GM23338 (cell line): ENCODE measurements at regions not wholly inside any gene's neighbourhood (a gene's known extent, or its start where the extent isn't known, plus 50 kb on each side); places are given as distances from the start of the nearest gene placed in this dataset.

ENCODE experiments used
- ATAC-seq: fragments of 200-7000 bp; cut with Tn5 transposase; 3 replicates; pipeline ENCODE4 v1.9.1; 2020
- DNase-seq: peaks from one replicate; pipeline ENCODE4 v3.0.0-alpha.2; 2015; ENCODE audit warnings: low spot score
- H2AFZ ChIP-seq: fragments of 200-600 bp; sonication (generic); 2 replicates; pipeline ENCODE4 v1.8.0; 2016; ENCODE audit warnings: antibody characterized with exemption, mild to moderate bottlenecking, moderate library complexity
- H3F3A ChIP-seq: fragments of 200-600 bp; sonication (generic); replicated peaks from 2 replicates; pipeline ENCODE4 v1.8.0; 2017; ENCODE audit warnings: antibody characterized with exemption, mixed run types, low read depth
- H3K27ac ChIP-seq: fragments of 200-600 bp; sonication (generic); 2 replicates; pipeline ENCODE4 v1.6.1; 2016; ENCODE audit warnings: low read depth
- H3K27me3 ChIP-seq: fragments of 200-600 bp; sonication (generic); 2 replicates; pipeline ENCODE4 v1.8.0; 2016; ENCODE audit warnings: mild to moderate bottlenecking, mixed run types, moderate library complexity; ENCODE audit not compliant: insufficient read depth
- H3K36me3 ChIP-seq: fragments of 200-600 bp; sonication (generic); 2 replicates; pipeline ENCODE4 v1.8.0; 2016; ENCODE audit warnings: mild to moderate bottlenecking; ENCODE audit not compliant: insufficient read depth
- H3K4me1 ChIP-seq: fragments of 200-600 bp; sonication (generic); 2 replicates; pipeline ENCODE4 v1.8.0; 2016; ENCODE audit warnings: mild to moderate bottlenecking, moderate library complexity; ENCODE audit not compliant: insufficient read depth
- H3K4me2 ChIP-seq: fragments of 200-600 bp; sonication (generic); 2 replicates; pipeline ENCODE4 v1.7.1; 2017; ENCODE audit warnings: mixed run types
- H3K4me3 ChIP-seq: fragments of 200-600 bp; sonication (generic); 2 replicates; pipeline ENCODE4 v1.6.1; 2016; ENCODE audit warnings: mixed run types
- H3K79me2 ChIP-seq: fragments of 200-600 bp; sonication (generic); replicated peaks from 2 replicates; pipeline ENCODE4 v1.8.0; 2017; ENCODE audit warnings: mild to moderate bottlenecking; ENCODE audit not compliant: insufficient read depth
- H3K9me2 ChIP-seq: fragments of 200-600 bp; sonication (generic); 2 replicates; pipeline ENCODE4 v1.8.0; 2017; ENCODE audit not compliant: insufficient read depth
- H4K20me1 ChIP-seq: fragments of 200-600 bp; sonication (generic); replicated peaks from 2 replicates; pipeline ENCODE4 v1.8.0; 2017; ENCODE audit warnings: mild to moderate bottlenecking; ENCODE audit not compliant: insufficient read depth
- H3K27ac Mint-ChIP-seq: 2 replicates; pipeline ENCODE4 v1.8.0; 2020; ENCODE audit warnings: inconsistent platforms, mild to moderate bottlenecking, moderate library complexity, mixed read lengths
- H3K27me3 Mint-ChIP-seq: 3 replicates; pipeline ENCODE4 v1.8.0; 2022; ENCODE audit warnings: low read depth, mild to moderate bottlenecking, moderate library complexity, mixed read lengths, inconsistent platforms; ENCODE audit not compliant: insufficient read depth, poor library complexity
- H3K36me3 Mint-ChIP-seq: 3 replicates; pipeline ENCODE4 v1.8.0; 2021; ENCODE audit warnings: low read depth, mild to moderate bottlenecking, inconsistent platforms, moderate library complexity, mixed read lengths
- H3K4me1 Mint-ChIP-seq: 3 replicates; pipeline ENCODE4 v1.8.0; 2020; ENCODE audit warnings: mild to moderate bottlenecking, inconsistent platforms, mixed read lengths
- H3K4me3 Mint-ChIP-seq: 3 replicates; pipeline ENCODE4 v1.8.0; 2021; ENCODE audit warnings: moderate library complexity, mild to moderate bottlenecking, inconsistent platforms, mixed read lengths
- H3K9me3 Mint-ChIP-seq: 3 replicates; pipeline ENCODE4 v1.8.0; 2020; ENCODE audit warnings: moderate library complexity, mild to moderate bottlenecking, inconsistent platforms, mixed read lengths
- CREB1 ChIP-seq: fragments of 250-450 bp; sonication (Bioruptor Pico); IDR thresholded peaks from 2 replicates; pipeline ENCODE4 v1.5.0; 2020; ENCODE audit warnings: low read depth, mild to moderate bottlenecking, moderate library complexity
- EZH2 ChIP-seq: fragments of 200-600 bp; sonication (generic); IDR thresholded peaks from one replicate; pipeline ENCODE4 v1.8.0; 2017; ENCODE audit warnings: antibody characterized with exemption, mild to moderate bottlenecking, low read depth; ENCODE audit not compliant: unreplicated experiment
- EZH2phosphoT487 ChIP-seq: fragments of 200-600 bp; sonication (generic); IDR thresholded peaks from one replicate; pipeline ENCODE4 v1.8.1; 2018; ENCODE audit warnings: antibody characterized with exemption; ENCODE audit not compliant: unreplicated experiment
- NANOG ChIP-seq: IDR thresholded peaks from 2 replicates; pipeline ENCODE4 v1.6.1; 2016; ENCODE audit warnings: antibody characterized with exemption, borderline replicate concordance
- REST ChIP-seq: IDR thresholded peaks from one replicate; pipeline ENCODE4 v1.6.1; 2018; ENCODE audit warnings: antibody characterized with exemption; ENCODE audit not compliant: unreplicated experiment
- STAT1 ChIP-seq: IDR thresholded peaks from one replicate; pipeline ENCODE4 v1.6.1; 2016; ENCODE audit warnings: antibody characterized with exemption; ENCODE audit not compliant: unreplicated experiment
- ZNF331 ChIP-seq: fragments of 250-450 bp; sonication (Bioruptor Pico); IDR thresholded peaks from 2 replicates; pipeline ENCODE4 v1.5.0; 2020; ENCODE audit warnings: low read depth, mild to moderate bottlenecking, moderate library complexity

- Mint-ChIP-seq H3K4me3 (no peak overlapping the region), H3K4me1 (peaks cover 12% of the 10 kb centered on the region; the same call in 2 of the 3 replicates), H3K36me3 (0 out of 3 replicates have a peak, but pooled peaks cover 5% of the 10 kb centered on the region), H3K27ac (no peak overlapping the region), H3K27me3 (no peaks in the 10 kb centered on the region), H3K9me3 (peaks cover 9% of the 10 kb centered on the region; the same call in 2 of the 3 replicates)
- no peak for ATAC-seq
- Histone ChIP-seq H3K4me1 (no peaks in the 10 kb centered on the region), H4K20me1 (no peaks in the 10 kb centered on the region), H3K4me2 (no peak overlapping the region), H2AFZ (no peak overlapping the region), H3K27ac (no peak overlapping the region), H3K36me3 (no peaks in the 10 kb centered on the region), H3F3A (no peaks in the 10 kb centered on the region), H3K4me3 (no peak overlapping the region), H3K27me3 (no peaks in the 10 kb centered on the region), H3K79me2 (no peaks in the 10 kb centered on the region), H3K9me2 (no peaks in the 10 kb centered on the region)
- no peak for TF ChIP-seq REST
- DNase-seq, result no peak
Measured at GRCh38 chrX:13387666-13388494, 68.0 kb upstream of the ATXN3L start.

GRCh38 chrX:13386636-13387035 lies 66.8 kb upstream of the ATXN3L start:
- Mint-ChIP-seq H3K27ac (no peak overlapping the region), H3K9me3 (peaks cover 9% of the 10 kb centered on the region; the same call in 2 of the 3 replicates), H3K4me1 (peaks cover 15% of the 10 kb centered on the region; the same call in 2 of the 3 replicates), H3K36me3 (0 out of 3 replicates have a peak, but pooled peaks cover 5% of the 10 kb centered on the region), H3K4me3 (no peak overlapping the region), H3K27me3 (peaks cover 2% of the 10 kb centered on the region)
- Histone ChIP-seq H3K9me2 (no peaks in the 10 kb centered on the region), H3K36me3 (no peaks in the 10 kb centered on the region), H3K4me1 (no peaks in the 10 kb centered on the region), H3K27me3 (no peaks in the 10 kb centered on the region), H4K20me1 (no peaks in the 10 kb centered on the region), H3K4me2 (no peak overlapping the region), H3K4me3 (no peak overlapping the region), H2AFZ (no peak overlapping the region), H3K79me2 (no peaks in the 10 kb centered on the region), H3F3A (no peaks in the 10 kb centered on the region), H3K27ac (no peak overlapping the region)
- ATAC-seq (no peak), DNase-seq (no peak)
- TF ChIP-seq STAT1 (no peak), ZNF331 (no peak), NANOG (no peak), EZH2phosphoT487 (no peak), EZH2 (no peak), CREB1 (no peak), REST (no peak)
